Epidermal melanocyte (primary cell): ENCODE measurements at regions not wholly inside any gene's neighbourhood (a gene's known extent, or its start where the extent isn't known, plus 50 kb on each side); places are given as distances from the start of the nearest gene placed in this dataset.

Experiments
- DNase-seq: peaks from one replicate; pipeline ENCODE4 v3.0.0; 2011; ENCODE audit warnings: low spot score; ENCODE audit not compliant: insufficient read length

GRCh38 chr7:110358028-110358427 lies 732.9 kb upstream of the LRRN3 start:
- DNase-seq, result no peak

- no peak for DNase-seq
Observed at GRCh38 chr7:110371709-110372108, 719.2 kb upstream of the LRRN3 start.

DNA sequence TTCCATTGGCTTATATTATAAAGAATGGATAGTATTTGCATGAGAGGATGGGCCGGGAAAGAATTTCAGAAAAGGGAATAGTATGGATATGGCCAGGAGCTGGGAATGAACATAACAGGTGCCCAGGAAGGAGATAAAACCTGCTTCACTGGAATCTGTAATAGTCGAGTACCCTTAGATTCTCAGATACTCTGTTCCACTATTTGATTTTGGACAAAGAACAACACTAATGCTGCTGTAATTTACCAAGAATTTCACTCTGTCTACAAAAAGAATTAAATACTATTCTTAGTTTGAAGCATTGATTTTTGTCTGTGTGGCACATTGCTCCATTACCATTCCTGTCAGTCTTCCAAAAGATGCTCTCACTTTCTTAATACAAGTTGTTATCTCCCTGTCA lies 718.2 kb upstream of the LRRN3 start:
- no peak for DNase-seq

DNA sequence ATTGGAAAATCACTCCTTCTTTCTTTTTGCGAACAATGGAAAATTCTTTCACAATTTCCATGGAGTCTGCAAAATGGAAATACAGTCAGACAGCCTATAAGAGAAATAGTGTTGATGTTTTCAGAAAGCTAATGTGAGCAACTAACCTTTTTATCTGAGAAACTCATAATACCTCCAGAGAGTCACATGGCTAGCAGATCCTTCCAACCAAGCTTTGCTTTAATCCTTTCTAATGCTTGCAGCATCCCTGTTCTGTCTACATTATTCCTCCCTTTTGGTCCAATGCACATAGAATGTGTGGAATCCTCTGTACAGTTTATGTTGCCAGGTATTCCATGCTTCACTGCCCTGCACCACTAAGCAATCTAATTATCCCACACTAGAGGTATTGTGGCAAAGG lies 717.5 kb upstream of the LRRN3 start:
- DNase-seq, result no peak

DNA sequence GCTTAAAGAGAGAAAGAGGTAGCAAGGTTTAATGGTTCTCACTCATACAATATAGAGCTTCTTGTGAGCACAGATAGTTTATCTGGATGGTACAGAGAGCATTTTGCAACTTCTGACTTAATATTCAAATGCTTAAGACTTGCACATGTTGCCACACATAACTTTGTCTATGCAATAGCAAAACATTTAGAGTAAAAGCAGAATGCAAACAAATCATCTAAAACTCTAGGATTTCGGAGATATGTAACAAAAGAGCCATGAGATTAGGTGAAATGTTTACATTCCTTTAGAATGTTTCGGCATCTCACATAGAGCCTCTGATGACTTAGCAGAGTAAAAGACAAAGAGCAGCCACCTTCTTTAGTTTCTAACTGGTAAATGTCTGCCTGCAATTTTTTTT lies 717.1 kb upstream of the LRRN3 start:
- DNase-seq, result no peak

DNA sequence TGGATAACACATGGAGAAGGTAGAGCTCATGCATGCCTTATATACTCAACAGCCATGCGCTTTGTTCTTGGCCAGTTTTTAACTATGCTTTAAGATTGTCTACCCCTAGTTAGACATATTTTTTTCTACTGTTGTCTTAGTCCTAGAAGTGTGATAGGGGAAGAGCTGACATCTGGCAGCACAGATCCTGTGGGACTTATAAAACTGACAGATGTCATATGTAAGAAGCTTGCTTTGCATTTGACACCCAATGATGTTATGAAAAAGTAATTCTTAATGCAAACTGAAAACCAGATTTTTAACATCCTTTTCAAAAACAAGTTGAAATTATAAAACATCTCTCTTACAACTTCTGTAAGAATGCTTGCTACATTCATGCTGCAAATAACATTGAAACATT lies 715.9 kb upstream of the LRRN3 start:
- DNase-seq, result no peak

DNA sequence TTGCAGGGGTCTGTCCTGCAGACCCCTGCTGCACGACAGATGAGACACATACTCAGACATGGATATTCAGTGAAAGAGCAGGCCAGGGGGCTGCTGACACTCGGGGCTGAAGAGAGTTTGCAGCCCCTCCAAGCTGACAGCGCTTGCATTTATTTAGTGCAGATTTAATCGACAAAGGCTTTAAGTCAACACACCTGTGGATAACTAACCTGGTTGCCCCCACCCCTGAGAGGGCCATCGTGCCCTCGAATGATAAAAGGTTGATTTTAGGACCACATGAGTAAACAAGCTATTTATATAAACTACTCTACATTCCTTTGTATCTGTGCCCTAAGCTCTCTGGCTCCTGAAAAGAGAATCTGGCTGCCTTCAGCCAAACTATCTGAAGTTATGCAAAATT lies 708.2 kb upstream of the LRRN3 start:
- no peak for DNase-seq

GRCh38 chr7:110386006-110386405 lies 704.9 kb upstream of the LRRN3 start:
- DNase-seq, result no peak

- DNase-seq, result no peak
Observed at GRCh38 chr7:110386913-110387312, 704.0 kb upstream of the LRRN3 start.

- no peak for DNase-seq
Observed at GRCh38 chr7:110387689-110388088, 703.2 kb upstream of the LRRN3 start.

GRCh38 chr7:110388457-110388856 lies 702.5 kb upstream of the LRRN3 start:
- DNase-seq, result no peak

DNA sequence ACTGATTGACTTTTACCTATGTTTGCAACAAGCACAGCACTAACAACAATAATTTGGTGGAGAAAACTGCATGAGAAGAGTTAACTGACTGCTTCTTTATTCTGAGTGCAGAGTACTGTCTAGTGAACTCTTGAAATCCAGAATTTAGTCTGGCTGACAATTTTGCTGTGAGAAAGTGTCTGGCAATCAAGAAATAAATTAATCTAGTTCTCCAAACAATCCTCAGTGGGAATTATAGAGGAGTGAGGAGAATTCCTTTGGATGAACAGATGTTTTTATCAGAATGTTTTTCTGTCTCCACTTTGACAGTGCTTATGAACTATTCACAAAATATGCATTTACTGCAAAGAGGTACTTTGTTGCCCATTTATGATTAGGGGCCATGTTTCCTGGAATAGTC lies 694.9 kb upstream of the LRRN3 start:
- no peak for DNase-seq

- no peak for DNase-seq
Observed at GRCh38 chr7:110397927-110398660, 692.8 kb upstream of the LRRN3 start.

GRCh38 chr7:110399421-110399820 lies 691.5 kb upstream of the LRRN3 start:
- DNase-seq, result no peak

GRCh38 chr7:110400411-110400810 lies 690.5 kb upstream of the LRRN3 start:
- no peak for DNase-seq

GRCh38 chr7:110407242-110407641 lies 683.7 kb upstream of the LRRN3 start:
- no peak for DNase-seq

GRCh38 chr7:110407706-110408105 lies 683.2 kb upstream of the LRRN3 start:
- no peak for DNase-seq

GRCh38 chr7:110412614-110413013 lies 678.3 kb upstream of the LRRN3 start:
- no peak for DNase-seq

DNA sequence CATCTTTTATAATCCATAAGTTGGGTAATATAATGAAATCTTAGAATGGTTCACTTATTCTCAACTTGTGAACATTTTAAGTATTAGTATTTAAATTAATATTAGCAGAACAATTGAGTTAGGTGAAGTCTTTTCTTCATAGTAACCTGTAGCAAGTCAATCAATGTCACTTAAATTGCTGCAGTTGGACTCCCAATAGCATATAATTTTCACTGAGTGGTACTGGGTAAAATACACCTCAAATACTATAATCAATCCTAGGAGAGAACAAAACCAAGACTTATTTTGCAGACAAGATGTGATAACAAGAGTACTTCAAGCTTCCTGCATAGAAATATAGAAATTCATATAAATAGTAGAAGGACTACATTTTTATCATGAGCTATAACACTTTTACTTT lies 677.9 kb upstream of the LRRN3 start:
- no peak for DNase-seq

GRCh38 chr7:110417611-110418010 lies 673.3 kb upstream of the LRRN3 start:
- no peak for DNase-seq

DNA sequence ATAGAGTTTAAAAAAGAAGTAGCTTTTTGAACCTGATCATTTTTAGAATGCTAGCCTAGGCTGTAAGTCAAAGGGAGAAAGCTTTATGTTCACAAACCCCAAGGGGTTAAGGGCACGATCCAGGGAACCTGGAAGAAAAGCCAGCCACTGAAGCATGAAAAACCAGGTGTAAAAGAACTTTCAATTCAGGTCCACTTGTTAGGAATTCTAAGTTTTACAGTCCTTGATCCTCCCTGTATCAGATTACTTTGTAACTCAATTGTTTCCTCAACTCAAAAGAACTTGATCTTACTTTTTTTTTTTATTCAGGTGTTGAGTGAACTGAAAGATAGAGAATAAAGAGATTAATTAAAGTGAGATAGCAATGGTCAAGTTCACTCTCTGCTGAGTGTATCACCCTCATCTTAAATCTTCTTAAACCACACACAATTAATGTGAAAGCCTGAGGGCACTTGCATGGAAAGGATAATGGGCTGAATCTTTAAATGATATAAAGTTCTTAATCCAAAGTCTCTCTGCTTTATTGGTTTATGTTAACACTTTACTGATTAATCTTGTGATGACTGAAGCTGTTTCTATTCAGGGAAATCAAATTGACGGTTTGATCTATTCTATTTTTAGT lies 672.2 kb upstream of the LRRN3 start:
- no peak for DNase-seq

DNA sequence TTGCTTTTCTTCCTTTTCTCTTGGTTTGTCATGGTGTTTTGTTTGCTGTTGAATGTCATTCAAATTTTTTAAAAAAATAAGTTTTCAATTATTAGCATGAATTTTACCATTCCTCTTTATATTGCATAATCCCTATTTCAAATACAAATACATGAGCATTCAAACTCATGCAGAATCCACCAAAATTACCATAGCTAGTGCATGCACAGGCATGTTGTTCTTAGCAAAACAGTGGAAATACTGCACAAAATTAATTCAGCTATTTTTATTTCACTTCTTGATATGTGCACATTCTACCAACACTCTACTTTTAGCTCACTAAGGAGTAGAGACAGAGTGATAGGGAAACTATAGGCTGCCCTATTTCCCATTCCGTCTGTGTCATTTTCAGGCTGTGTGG lies 670.1 kb upstream of the LRRN3 start:
- DNase-seq, result no peak

DNA sequence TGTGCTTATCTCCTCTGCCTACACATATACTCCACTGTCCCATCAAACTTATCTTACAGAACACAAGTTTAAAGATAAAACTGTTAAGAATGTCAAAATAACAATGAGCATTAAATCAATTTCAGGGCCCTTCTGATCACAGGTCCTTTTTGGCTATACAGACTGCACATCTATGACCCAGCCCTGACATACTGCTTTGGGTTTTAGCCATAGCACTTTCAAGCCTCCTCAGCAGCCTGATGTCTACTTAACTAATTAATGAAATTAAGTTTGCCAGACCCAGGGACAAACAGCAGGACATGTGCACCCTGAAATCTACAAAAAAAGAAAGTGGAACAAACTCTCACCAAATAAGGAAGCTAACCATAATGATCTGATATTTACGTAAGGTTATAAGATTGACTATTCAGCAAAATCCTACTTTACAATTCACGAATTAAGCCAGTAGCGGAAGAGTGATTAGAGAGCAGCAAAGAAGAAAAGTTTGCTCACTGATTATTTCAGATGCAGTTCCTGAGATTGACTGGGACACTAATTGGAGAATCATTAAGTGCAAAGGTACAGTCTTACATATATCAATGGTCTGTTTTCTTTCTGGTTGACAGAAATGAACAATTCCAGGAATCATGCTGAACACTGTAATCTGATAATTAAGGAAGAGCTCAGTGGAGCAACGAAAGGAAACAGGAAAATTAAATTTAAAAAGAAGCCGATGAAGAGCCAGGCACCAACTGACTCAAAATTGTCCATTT lies 669.3 kb upstream of the LRRN3 start:
- DNase-seq, result no peak
